ENCODE measurements at regions not wholly inside any gene's neighbourhood (a gene's known extent, or its start where the extent isn't known, plus 50 kb on each side); places are given as distances from the start of the nearest gene placed in this dataset.

- ChIA-PET POLR2A (no interaction called here), CTCF (no interaction called here)
- H3K27ac ChIP-seq (ENCODE audit: extremely low read depth, low read depth, low read length) = no peak overlapping the region
- H3K36me3 ChIP-seq (ENCODE audit: control insufficient read depth in 2 of 2, insufficient read depth in 1 of 2, low read length in 2 of 2) = no peaks in the 10 kb centered on the region
- TF ChIP-seq ZNF621 (tag by site-specific recombination; IDR thresholded peaks at IDR 0.05) = no peak
- no peak for TF ChIP-seq ZNF248 (tag by site-specific recombination; IDR thresholded peaks at IDR 0.05)
- TF ChIP-seq SP7 (tag by site-specific recombination; IDR thresholded peaks at IDR 0.05) = no peak
- no peak for TF ChIP-seq PRDM4 (tag by site-specific recombination; IDR thresholded peaks at IDR 0.05)
- no peak for TF ChIP-seq ZNF501 (tag by site-specific recombination; IDR thresholded peaks at IDR 0.05)
- no peak for TF ChIP-seq ZNF10 (tag by site-specific recombination; IDR thresholded peaks at IDR 0.05)
- no peak for TF ChIP-seq ZNF221 (tag by site-specific recombination; IDR thresholded peaks at IDR 0.05; ENCODE audit: borderline replicate concordance)
- TF ChIP-seq SCRT2 (tag by site-specific recombination; IDR thresholded peaks at IDR 0.05) = no peak
- TF ChIP-seq ZNF2 (tag by site-specific recombination; IDR thresholded peaks at IDR 0.05) = no peak
- TF ChIP-seq ZNF133 (tag by site-specific recombination; IDR thresholded peaks at IDR 0.05) = no peak
- TF ChIP-seq ZNF654 (tag by site-specific recombination; IDR thresholded peaks at IDR 0.05; ENCODE audit: low read depth) = no peak
- TF ChIP-seq OVOL3 (tag by site-specific recombination; IDR thresholded peaks at IDR 0.05) = no peak
- TF ChIP-seq ZNF639 (tag by site-specific recombination; IDR thresholded peaks at IDR 0.05) = no peak
- no peak for TF ChIP-seq ZNF768 (tag by site-specific recombination; IDR thresholded peaks at IDR 0.05)
- no peak for TF ChIP-seq ZNF830 (tag by site-specific recombination; IDR thresholded peaks at IDR 0.05; ENCODE audit: low read depth)
- no peak for TF ChIP-seq ZNF626 (tag by site-specific recombination; IDR thresholded peaks at IDR 0.05)
- TF ChIP-seq GLIS1 (tag by site-specific recombination; IDR thresholded peaks at IDR 0.05) = no peak
- no peaks in the 10 kb centered on the region for H3K9me3 ChIP-seq (ENCODE audit: control insufficient read depth, insufficient read depth, low read depth, low read length)
- H3K4me1 ChIP-seq (ENCODE audit: control insufficient read depth, insufficient read depth, low read length) = no peaks in the 10 kb centered on the region
- no peak overlapping the region for H3K4me3 ChIP-seq (ENCODE audit: low read depth, low read length)
Observed at GRCh38 chr4:188492886-188493285, 353.6 kb downstream of the TRIML1 start.

- CTCF ChIA-PET = interaction anchor here (0.6 kb wide), 1 partner anchor 280 kb away, joined by 3 read pairs; no protein-coding TSS in a partner anchor
- POLR2A ChIA-PET = no interaction called here
- no peaks in the 10 kb centered on the region for H3K9me3 ChIP-seq (ENCODE audit: control insufficient read depth, insufficient read depth, low read depth, low read length)
Observed at GRCh38 chr4:188495169-188495568, 355.9 kb downstream of the TRIML1 start.

GRCh38 chr4:188511431-188511830 is 372.2 kb downstream of the TRIML1 start:
- CTCF ChIA-PET = no interaction called here
- TF ChIP-seq ZNF398 (tag by site-specific recombination; IDR thresholded peaks at IDR 0.05) (no peak), ZNF146 (tag by site-specific recombination; IDR thresholded peaks at IDR 0.05) (no peak), ZNF548 (tag by site-specific recombination; IDR thresholded peaks at IDR 0.05) (no peak), KLF7 (tag by site-specific recombination; IDR thresholded peaks at IDR 0.05; ENCODE audit: borderline replicate concordance) (no peak), SP3 (tag by site-specific recombination; IDR thresholded peaks at IDR 0.05) (no peak), ZNF23 (tag by site-specific recombination; IDR thresholded peaks at IDR 0.05; ENCODE audit: borderline replicate concordance) (no peak)

More at GRCh38 chr4:188495169-188495568, 355.9 kb downstream of the TRIML1 start:
- H3K27ac ChIP-seq (ENCODE audit: extremely low read depth, low read depth, low read length) = no peak overlapping the region
- H3K4me3 ChIP-seq (ENCODE audit: low read depth, low read length) = no peak overlapping the region
- TF ChIP-seq ZNF335 (tag by site-specific recombination; conservative IDR thresholded peaks at IDR 0.05) (no peak), SALL2 (tag by site-specific recombination; IDR thresholded peaks at IDR 0.05; ENCODE audit: borderline replicate concordance) (no peak), ZNF121 (tag by site-specific recombination; IDR thresholded peaks at IDR 0.05) (no peak), ZNF174 (tag by site-specific recombination; IDR thresholded peaks at IDR 0.05) (no peak), ZNF169 (tag by site-specific recombination; IDR thresholded peaks at IDR 0.05) (no peak), YY1 (tag by site-specific recombination; IDR thresholded peaks at IDR 0.05) (no peak), ZNF571 (tag by site-specific recombination; IDR thresholded peaks at IDR 0.05) (no peak)
- no peaks in the 10 kb centered on the region for H3K36me3 ChIP-seq (ENCODE audit: control insufficient read depth in 2 of 2, insufficient read depth in 1 of 2, low read length in 2 of 2)
- H3K4me1 ChIP-seq (ENCODE audit: control insufficient read depth, insufficient read depth, low read length) = no peaks in the 10 kb centered on the region

More at GRCh38 chr4:188511431-188511830, 372.2 kb downstream of the TRIML1 start:
- Histone ChIP-seq H3K4me3 (ENCODE audit: low read depth, low read length) (no peak overlapping the region), H3K4me1 (ENCODE audit: control insufficient read depth, insufficient read depth, low read length) (no peaks in the 10 kb centered on the region), H3K27ac (ENCODE audit: extremely low read depth, low read depth, low read length) (no peak overlapping the region), H3K36me3 (ENCODE audit: control insufficient read depth in 2 of 2, insufficient read depth in 1 of 2, low read length in 2 of 2) (no peaks in the 10 kb centered on the region), H3K9me3 (ENCODE audit: control insufficient read depth, insufficient read depth, low read depth, low read length) (no peaks in the 10 kb centered on the region)
- POLR2A ChIA-PET = no interaction called here
